ENCODE measurements at regions not wholly inside any gene's neighbourhood (a gene's known extent, or its start where the extent isn't known, plus 50 kb on each side); places are given as distances from the start of the nearest gene placed in this dataset.

DNA sequence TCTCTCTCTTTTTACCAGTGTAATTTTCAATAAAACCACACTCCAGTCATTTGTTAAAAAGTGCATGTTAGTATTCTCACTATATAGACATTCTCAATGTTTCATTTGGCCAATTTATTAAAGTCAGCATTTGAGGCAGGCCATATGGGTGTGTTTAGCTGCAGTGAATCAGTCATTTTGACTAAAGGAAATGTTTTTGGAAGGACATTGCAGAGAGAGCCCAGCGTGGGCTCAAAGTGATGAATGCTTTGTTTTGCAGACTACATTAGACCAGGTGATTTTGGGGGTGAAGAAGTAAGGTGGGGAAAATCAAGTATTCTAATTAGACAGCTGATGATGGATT is 116.7 kb downstream of the POSTN start:
- TF ChIP-seq, protein P1, sequence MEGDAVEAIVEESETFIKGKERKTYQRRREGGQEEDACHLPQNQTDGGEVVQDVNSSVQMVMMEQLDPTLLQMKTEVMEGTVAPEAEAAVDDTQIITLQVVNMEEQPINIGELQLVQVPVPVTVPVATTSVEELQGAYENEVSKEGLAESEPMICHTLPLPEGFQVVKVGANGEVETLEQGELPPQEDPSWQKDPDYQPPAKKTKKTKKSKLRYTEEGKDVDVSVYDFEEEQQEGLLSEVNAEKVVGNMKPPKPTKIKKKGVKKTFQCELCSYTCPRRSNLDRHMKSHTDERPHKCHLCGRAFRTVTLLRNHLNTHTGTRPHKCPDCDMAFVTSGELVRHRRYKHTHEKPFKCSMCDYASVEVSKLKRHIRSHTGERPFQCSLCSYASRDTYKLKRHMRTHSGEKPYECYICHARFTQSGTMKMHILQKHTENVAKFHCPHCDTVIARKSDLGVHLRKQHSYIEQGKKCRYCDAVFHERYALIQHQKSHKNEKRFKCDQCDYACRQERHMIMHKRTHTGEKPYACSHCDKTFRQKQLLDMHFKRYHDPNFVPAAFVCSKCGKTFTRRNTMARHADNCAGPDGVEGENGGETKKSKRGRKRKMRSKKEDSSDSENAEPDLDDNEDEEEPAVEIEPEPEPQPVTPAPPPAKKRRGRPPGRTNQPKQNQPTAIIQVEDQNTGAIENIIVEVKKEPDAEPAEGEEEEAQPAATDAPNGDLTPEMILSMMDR (CRISPR knock-in tag; IDR thresholded peaks at IDR 0.05), result no peak
- TF ChIP-seq JUNB (CRISPR knock-in tag; IDR thresholded peaks at IDR 0.05; ENCODE audit: borderline replicate concordance) (no peak), SMC3 (IDR thresholded peaks at IDR 0.05; ENCODE audit: low read length) (no peak), CREM (IDR thresholded peaks at IDR 0.05) (no peak), CREM (CRISPR knock-in tag; IDR thresholded peaks at IDR 0.05) (no peak), MEIS2 (CRISPR knock-in tag; IDR thresholded peaks at IDR 0.05) (no peak), POLR2A (IDR thresholded peaks at IDR 0.05; ENCODE audit: insufficient read depth in 1 of 2, low read depth in 2 of 2, low read length in 2 of 2) (no peak), TCF7L2 (IDR thresholded peaks at IDR 0.05; ENCODE audit: low read depth, low read length) (no peak), MYNN (CRISPR knock-in tag; IDR thresholded peaks at IDR 0.05; ENCODE audit: low read depth) (no peak), EHMT2 (IDR thresholded peaks at IDR 0.05; ENCODE audit: borderline replicate concordance, low read depth, low read length) (no peak), BRCA1 (CRISPR knock-in tag; IDR thresholded peaks at IDR 0.05) (no peak), ZNF367 (CRISPR knock-in tag; IDR thresholded peaks at IDR 0.05; ENCODE audit: borderline replicate concordance) (no peak), ZKSCAN8 (CRISPR knock-in tag; IDR thresholded peaks at IDR 0.05; ENCODE audit: borderline replicate concordance) (no peak)
- TF ChIP-seq, protein P2, sequence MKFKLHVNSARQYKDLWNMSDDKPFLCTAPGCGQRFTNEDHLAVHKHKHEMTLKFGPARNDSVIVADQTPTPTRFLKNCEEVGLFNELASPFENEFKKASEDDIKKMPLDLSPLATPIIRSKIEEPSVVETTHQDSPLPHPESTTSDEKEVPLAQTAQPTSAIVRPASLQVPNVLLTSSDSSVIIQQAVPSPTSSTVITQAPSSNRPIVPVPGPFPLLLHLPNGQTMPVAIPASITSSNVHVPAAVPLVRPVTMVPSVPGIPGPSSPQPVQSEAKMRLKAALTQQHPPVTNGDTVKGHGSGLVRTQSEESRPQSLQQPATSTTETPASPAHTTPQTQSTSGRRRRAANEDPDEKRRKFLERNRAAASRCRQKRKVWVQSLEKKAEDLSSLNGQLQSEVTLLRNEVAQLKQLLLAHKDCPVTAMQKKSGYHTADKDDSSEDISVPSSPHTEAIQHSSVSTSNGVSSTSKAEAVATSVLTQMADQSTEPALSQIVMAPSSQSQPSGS (CRISPR knock-in tag; IDR thresholded peaks at IDR 0.05), result no peak
- TF ChIP-seq, protein P3, sequence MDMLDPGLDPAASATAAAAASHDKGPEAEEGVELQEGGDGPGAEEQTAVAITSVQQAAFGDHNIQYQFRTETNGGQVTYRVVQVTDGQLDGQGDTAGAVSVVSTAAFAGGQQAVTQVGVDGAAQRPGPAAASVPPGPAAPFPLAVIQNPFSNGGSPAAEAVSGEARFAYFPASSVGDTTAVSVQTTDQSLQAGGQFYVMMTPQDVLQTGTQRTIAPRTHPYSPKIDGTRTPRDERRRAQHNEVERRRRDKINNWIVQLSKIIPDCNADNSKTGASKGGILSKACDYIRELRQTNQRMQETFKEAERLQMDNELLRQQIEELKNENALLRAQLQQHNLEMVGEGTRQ (IDR thresholded peaks at IDR 0.05; ENCODE audit: low read depth, low read length), result no peak
- TF ChIP-seq, protein P3 (CRISPR knock-in tag; IDR thresholded peaks at IDR 0.05; ENCODE audit: borderline replicate concordance), result no peak

All from HepG2 (cell line).